HCEC 1CT (cell line): ENCODE measurements at regions not wholly inside any gene's neighbourhood (a gene's known extent, or its start where the extent isn't known, plus 50 kb on each side); places are given as distances from the start of the nearest gene placed in this dataset.
"Not testable (repeated sequence)": the region's sequence is repeated elsewhere in the genome, so short reads cannot be mapped to it uniquely, and the experiment has no call there.

Experiments
- DNase-seq: peaks from one replicate; pipeline ENCODE4 v3.0.0-alpha.2; 2017

DNA sequence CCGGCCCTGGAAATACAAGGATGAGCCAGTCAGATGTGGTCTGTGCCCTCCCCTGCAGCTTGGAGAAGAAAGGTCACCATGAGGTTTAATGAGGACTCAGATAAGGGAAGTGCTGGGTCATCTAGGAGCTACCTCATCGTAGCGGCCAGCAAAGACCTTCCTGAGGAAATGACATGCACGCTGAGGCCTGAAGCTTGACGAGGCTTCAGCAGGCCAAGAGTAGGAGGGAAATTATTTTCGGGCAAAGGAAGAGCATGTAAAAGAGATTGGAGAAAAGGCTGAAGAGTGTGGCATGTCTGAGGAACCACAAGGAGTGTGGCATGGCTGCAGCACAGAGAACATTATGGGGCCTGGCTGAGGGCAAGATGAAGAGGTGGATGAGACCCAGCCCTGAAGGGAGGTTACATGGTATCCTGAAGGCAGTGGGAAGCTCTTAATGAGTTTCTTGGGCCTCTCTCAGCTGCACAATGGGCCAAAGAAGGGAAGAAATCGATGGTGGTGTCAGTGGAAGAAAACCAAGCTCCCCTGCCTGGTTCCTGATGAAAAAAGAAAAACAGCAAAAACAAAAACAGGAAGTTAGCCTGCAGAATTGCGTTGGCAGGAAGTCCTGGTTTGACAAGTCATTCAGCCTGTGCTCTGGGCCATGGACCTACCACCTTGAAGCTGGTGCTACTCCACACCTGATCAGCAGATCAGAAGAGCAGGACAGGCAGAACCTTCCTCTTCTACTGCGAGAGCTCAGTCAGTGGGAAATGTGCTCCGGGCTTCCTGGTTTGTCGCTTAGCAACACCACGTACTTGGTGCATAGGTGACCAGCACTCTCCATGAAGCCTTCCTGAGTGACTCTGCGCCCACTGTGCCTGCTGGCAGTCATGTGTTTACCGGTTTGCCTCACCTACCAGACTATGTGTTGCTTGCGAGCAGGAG is 134.5 kb upstream of the KLF3 start:
- DNase-seq = no peak

DNA sequence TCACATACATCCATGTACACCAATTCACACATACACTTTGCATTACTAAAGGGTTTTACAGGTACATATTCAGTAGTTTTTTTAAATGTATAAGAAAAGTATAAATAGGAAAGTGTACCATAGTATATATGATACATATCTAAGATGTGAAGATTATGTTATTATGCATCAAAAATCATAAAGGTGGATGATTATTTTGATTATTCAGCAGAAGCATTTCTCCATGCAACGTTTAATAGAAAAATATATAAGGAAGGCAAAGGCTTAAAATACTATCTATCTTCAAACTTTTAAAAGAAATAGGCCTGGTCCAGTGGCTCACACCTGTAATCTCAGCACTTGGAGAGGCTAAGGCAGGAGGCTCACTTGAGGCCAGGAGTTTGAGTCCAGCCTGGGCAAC is 133.5 kb upstream of the KLF3 start:
- DNase-seq = no peak

DNA sequence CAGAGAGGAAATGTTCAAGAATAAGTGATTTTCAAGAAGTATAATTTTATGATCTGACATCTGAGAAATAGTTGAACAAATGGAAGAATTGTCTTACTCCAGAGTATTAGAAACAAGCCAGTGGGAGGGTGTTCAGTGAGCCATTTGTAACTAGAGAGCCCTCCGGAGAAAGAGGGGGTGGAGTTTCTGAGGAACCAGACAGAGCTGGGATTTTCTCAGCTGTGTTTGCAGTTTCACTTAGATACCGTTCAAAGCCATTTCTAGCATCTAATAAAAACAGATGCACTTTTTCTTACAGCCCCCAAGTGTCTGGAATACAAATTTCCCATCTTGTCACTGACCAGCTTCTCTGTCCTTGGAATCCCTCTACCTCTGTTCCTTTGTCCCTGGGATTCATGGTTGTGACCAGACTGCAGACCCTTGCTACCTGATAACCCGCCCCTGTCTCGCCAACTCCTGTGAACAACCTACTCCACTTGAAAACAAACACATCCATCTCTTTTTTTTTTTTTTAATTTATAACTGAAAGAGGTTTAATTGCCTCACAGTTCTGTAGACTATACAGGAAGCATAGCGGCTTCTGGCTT is 132.8 kb upstream of the KLF3 start:
- DNase-seq = no peak

DNA sequence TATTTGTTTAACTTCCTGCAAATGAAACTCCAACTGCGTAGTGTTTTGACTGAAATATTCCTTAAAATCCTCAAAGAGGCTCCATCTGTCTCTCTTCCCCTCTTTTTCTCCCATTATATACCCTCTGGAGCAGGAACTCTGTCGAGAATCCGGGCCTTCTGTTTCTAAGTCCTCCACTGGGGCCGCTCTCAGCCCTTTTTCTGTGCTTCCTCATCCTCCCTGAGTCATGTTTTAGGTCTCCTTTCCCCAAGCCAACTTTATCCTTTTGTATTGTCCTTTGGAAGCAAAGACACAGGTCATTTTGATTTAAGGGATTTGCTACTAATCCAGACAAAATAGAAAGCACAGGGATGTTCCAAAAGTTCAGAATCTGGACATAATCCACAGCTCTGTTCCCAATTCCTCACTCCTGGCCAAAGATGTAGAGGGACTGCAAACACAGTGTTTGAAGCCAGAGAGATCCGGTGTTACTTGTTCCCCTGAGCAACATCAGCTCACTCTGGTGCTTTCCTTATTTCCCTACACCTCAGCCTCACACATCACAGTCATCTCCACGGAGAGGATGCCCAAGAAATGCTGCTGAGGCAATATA is 131.0 kb upstream of the KLF3 start:
- no peak for DNase-seq

DNA sequence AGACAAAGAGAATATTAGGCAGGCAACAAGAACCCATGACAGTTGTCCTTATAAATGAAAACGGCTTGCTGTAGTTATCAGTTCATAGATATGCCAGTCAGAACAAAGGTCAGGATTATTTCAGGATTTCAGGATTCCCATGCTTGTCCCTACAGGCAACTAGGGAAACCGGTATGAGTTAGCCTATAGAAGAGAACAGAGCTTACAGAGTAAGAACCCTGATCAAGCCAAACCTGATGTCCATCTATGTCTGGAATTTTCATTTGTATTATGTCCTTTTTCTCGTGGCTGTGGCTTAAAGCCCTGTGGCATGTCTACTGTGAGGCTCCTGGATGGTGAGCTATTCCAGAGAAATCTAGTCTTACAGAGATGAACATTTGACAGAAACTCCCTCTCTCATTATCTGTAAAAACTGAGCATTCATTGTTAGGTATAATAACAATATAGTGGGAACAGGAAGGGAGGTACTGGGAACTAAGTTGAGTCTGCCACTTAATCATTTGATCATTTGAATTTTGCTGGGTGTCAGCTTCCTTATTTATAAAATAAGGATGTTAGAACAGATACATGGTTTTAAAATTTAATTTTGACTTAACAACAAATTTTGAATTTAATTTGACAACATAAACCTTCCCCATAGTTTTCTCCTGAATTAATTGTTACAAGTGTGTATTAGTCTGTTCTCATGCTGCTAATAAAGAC is 129.5 kb upstream of the KLF3 start:
- DNase-seq = no peak

DNA sequence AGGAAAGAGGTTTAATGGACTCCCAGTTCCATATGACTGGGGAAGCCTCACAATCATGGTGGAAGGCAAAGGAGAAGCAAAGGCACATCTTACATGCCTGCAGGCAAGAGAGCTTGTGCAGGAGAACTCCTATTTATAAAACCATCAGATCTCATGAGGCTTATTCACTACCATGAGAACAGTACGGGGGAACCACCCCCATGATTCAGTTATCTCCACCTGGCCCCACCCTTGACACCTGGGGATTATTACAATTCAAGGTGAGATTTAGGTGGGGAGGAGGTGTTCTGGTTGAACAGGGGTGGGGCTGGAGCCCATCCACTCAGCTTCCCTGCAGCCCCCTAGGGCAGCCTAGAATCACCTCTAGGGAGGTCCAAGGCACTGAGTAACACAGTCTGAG is 128.9 kb upstream of the KLF3 start:
- not testable (repeated sequence) for DNase-seq

DNA sequence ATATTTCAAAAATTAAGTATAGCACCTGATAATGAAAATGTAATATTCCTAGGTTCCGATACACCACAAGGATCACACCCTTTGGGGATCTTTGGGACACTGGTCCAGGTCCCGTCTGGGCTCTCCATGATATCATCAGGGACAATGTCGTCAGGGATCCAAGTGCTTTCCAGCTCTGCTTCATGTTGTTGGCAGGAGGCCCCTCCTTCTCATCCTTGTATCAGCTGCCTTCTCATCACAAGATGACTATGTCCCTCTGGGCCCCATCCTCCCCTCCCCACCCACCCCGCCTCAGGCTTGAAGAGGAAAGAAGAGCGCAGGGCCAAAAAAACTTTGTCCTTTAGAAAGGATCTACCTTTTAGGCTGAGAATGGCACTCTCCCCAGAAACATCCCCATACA is 128.3 kb upstream of the KLF3 start:
- no peak for DNase-seq

DNA sequence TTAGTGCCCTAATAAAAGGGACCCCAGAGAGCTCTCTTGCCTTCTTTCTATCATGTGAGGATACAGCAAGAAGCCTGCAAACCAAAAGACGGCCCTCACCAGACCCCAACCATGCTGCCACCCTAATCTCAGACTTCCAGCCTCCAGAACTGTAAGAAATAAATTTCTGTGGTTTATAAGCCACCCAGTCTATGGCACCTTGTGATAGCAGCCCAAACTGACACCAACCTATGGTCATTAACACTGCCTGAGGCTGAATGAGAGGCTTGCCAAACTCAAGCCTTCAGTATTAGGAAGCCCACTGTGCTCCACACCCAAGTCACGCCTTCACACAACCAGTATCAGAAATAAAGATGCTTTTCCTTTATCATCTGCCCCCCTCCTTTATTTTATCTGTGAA is 127.3 kb upstream of the KLF3 start:
- no peak for DNase-seq

DNA sequence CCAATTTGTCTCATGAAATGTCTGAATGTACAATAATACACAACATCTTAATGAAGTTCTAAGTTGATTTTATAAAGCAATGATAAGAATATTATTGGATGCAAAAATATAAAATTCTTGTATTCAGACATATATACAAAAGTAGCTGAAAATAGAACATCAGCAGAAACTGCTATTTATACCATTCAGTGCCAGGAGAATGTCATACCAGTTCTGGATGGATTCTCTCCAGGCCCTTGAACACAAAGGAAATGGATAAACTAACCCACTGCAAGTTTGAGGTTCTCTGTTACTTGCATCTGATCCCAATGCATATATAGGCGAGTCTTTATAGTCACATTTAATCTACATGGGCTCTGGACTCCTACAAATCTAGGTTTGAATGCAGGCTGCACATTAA is 126.3 kb upstream of the KLF3 start:
- no peak for DNase-seq

DNA sequence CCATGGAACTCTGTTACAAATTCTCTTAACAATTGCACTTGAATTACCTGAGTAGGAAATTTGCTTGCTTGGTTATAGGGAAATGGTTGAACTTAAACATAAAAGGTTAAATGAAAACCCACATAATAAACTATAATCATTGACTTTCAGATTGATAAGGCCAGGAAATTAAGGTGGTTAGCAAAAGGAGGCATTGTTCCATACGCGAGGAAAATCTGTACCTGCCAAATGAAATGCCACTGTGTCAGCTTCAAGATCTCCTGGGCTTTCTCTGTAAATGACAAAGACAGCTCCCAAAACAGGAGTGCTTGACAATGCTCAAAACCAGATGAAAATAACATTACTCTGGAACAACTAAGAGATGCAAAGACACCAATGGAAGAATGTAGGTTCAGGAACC is 125.5 kb upstream of the KLF3 start:
- DNase-seq = no peak

DNA sequence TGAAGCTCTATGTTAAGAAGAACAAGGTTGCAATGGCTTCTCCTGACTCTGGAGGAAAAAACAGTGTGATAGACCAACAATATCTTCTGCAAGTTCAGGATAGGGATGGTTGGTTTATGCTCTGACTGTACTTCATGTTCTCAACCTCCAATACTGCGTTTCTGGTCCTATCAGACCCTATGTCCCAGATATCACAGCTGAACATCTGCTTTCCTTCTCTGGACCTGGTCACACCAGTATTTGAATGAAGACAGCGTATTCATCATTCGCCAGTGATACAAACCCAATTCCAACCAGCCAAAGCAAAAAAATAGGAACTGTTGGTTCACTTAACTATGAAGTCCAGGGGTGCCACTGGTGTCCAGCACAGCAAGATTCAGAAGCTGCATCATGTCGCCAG is 124.5 kb upstream of the KLF3 start:
- no peak for DNase-seq

DNA sequence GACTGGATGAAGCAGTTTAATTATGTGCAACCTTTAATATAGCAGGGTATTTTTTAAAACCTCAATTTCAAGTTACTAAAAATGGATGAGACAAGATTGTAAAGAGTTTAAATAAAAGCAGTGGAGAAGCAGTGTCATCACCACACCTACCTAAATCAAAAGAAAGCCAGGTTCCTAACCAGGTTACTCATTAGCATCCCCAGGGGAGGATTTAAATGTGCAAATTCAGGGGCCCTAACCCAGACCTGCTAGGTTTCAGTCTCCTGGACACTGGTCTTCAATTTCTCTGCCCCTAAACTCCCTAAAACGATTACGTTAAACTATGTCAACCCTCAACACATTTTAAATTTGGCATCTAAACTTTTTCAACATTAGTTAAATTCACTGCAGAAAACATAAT is 116.9 kb upstream of the KLF3 start:
- DNase-seq = no peak

DNA sequence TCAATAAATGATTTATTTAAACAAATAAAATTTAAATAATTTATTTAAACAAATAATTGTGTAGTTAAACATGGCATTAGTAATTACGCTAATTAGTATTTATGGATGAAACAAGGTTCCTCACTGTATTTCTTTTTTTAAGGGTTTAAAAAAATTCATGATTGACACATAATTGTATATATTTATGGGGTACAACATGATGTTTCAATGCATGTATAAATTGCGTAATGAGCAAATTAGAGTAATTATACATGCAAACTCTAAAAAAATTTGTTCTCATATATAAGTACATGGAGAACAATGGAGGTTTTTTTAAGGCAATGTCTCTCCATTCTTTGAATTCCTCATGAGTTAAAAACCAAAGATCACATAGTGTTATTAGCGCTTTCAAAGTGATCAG is 115.7 kb upstream of the KLF3 start:
- DNase-seq = no peak

DNA sequence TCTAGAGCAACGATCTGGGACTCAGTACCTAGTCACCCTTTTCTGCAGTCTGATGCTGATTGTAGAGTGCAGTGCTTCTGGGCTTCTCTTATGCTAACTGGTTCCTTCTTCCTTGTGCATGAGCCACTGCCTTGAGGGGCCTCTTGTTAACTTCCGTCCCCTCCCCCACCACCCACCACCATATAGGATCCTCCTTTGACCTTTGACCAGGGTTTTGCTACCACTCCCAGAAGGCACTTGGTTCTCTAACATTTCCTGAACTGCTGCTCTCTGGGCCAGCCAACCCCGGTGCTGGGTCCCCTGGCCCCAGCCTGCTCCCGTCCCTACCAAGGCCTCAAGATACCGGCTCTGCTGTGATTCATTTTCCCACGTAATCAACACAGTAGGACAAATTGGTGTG is 104.6 kb upstream of the KLF3 start:
- DNase-seq = no peak

DNA sequence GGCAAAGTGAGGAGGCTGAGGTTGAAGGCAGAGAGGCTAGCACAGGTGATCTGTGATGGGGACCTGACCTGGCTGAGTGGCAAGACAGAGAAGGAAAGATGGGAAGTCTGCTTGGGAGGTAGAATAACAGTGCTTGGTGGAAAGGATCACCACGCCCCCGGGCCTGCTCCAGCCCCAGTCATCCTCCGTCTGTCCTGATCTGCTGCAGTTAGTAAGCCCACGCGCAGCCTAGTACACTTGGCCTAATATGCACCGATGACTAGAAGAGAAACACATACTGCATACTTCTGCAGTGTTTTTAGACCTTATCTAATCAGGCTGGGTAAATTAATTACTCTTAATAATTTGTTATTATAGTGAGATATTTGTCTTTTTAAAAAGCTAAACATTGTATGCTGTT is 103.7 kb upstream of the KLF3 start:
- no peak for DNase-seq

DNA sequence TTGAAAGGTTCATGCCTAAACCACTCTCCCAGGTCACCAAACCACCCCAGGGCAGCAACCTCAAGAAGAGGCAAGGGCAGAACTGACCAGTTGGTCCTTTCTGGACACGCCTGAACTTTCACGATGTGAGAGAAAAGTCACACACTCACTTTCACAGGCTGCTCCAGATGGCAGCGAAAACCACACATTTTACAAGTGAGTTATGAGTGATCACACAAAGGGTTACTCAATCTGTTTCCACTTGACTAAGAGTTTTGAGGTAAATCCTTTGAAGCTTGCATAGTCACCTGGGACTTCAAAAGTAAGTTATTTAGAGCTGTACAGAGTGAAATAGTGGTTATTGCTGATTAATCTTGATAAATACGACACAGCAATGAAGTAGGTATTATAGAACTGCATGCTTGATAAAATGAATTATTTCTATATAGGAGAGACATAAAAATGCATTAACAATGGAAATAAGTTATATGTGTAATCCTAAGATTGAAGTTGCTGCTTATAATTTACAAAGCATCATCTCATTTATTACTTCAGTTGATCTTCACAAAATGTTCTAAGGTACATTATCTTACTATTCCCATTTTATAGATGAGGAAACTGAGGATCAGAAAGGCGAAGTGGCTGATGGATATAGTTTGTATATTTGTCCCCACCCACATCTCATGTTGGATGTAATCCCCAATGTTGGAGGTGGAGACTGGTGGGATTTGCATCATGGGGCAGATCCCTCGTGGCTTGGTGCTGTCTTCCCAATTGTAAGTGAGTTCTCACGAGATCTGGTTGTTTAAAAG is 103.0 kb upstream of the KLF3 start:
- no peak for DNase-seq

DNA sequence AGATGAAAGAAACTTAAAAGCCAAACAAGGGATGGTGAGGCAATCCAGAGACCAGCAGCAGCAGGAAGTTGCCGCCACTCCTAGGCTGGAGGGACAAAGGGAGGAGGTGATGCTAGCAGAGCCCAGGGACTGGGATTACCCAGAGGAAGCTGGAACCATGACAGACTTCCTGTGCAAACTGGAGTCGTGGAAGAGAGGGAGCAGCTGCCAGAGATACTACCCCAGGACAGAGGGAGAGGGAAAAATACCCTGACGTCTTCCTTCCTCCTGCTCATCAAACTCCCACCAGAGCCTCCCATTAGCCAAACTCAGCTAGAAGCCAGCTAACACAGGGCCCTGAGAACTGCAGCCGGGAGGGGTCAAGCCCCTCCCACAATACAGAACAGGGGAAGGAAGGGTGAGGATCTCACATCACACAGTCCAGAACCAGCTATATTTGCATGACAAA is 101.2 kb upstream of the KLF3 start:
- DNase-seq = no peak

DNA sequence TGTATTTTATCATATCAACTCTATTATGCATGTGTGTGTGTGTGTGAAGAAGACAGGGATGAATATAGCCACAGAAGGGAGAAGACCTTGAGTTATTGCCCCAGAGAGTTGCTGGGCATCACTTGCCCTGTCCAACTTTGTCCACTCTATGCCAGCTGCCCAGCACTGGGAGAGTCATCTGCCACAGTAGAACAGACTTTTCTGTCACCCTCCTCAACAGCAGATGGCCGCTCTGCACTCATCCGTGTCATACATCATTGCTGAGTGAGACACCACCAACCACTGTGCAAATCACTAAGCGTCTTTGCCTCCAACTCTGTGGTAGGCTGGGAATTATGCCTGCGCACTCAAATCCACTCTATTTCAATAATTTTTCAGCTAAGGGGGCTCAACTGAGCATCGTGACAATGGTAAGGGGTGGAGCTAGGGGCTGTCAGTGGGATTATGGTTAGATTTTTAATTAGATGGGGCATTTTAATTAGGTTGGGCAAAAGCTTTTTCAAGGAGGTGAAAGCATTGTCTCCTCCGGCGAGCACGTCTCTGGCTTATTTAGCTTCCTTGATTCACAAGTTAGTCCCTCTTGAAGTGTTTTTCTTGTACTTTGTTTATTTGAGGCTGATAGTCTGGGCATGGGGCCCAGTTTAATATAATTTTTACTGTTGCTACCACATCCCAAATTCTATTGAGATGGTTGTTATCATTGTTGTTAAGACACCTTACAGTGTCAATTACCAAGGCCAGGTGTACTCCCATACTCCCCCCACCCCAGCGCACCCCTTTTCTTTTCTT is 100.1 kb upstream of the KLF3 start:
- DNase-seq = no peak

DNA sequence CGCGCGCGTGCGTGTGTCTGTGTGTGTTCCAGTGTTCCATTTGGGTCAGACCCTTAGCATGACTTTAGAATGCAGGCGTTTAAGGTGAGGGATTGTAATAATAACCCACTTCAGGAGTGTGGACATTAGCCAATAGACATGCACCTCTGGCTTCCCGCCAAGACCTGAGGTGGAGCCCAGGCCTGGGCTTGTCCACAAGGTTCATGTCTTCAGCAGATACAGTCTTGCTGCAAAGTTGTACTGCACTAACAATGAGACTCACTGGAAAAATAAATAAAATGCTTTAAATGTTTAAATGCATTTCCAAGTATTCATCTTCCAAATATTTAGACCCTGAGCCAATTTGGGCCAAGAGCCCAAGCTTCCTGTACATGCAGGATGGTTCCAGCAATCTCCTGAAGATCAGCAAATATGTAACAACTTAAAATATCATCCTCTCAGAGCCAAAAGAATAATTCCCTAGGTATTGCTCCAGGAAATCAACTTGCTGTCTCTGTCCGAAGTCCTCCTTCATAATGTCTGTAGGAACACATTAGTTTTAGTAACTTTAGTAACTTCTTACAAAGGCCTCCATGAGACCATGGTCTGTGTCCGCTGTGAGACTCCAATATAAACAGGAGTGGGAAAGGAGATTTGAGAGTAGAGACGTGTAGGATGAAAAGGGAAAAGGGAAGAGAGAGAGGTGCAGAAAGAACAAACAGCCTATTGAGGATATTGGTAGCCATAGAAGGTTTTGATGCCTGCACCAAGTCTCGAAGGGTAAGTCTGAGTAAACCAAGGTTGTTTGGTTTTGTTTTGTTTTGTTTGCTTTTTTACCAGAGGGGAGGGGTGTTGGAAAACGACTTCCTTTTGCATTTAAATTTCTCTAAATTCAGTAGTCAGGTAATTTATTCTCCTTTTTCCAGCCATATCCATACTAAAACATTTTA is 98.5 kb upstream of the KLF3 start:
- DNase-seq = peak; percentile 34

DNA sequence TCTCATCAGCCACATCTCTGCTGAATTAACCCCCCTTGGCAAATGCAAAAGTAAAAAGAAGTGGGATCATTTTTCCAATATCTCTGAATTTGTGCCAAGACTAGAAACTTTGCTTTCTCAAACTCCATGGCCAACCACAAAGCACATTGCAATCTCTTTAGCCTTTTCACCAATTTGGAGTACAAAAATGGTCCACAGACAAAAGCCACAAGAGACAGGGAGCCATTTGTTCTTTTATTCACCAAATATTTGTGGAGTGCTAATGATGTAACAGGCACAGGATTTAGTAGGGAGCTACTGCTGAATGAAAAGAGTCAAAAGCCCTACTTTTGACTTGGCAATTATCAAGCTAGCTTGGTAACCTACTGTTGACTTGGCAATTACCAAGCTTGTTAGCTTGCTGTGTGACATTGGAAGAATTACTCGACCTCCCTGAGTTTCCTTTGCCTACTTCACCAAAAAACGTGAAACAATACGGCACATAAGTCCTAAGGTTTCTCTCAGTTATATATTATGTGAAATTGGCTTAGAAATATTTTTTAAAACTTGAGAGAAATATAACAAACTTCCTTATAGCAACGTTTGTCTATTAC is 97.1 kb upstream of the KLF3 start:
- no peak for DNase-seq
